ENCODE measurements at regions not wholly inside any gene's neighbourhood (a gene's known extent, or its start where the extent isn't known, plus 50 kb on each side); places are given as distances from the start of the nearest gene placed in this dataset.

GRCh38 chrX:6729626-6730025, 194.7 kb upstream of the VCX3A start:
- TF ChIP-seq POLR2AphosphoS5 (IDR thresholded peaks at IDR 0.05; ENCODE audit: low read depth, low read length) (no peak), POLR2A (IDR thresholded peaks at IDR 0.05; ENCODE audit: low read depth, low read length) (no peak), SPI1 (IDR thresholded peaks at IDR 0.05; ENCODE audit: low read depth, low read length) (no peak), TAF1 (IDR thresholded peaks at IDR 0.05; ENCODE audit: low read depth, low read length) (no peak)

Data from GM12891 (cell line).